HG03432 (cell line): ENCODE measurements at regions not wholly inside any gene's neighbourhood (a gene's known extent, or its start where the extent isn't known, plus 50 kb on each side); places are given as distances from the start of the nearest gene placed in this dataset.

Experiments
- ATAC-seq: cut with Tn5 transposase; IDR thresholded peaks from one replicate; pipeline ENCODE4 v1.9.1; 2021; ENCODE audit warnings: mild to moderate bottlenecking, moderate library complexity; ENCODE audit not compliant: unreplicated experiment

DNA sequence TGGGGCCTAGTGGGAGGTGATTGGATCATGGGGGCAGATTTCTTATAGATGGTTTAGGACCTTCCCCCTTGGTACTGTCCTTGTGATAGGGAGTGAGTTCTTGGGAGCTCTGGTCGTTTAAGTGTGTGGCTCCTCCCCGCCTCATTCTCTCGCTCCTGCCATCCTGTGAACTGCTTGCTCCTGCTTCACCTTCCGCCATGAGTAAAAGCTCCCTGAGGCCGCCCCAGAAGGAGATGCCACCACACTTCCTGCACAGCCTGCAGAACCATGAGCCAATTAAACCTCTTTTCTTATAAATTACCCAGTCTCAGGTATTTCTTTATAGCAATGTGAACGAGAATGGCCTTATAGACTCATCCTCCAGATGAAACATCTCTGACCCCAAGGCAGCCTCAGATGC lies 101.5 kb downstream of the KCNF1 start:
- ATAC-seq: no peak

GRCh38 chr2:11014026-11014425 lies 102.3 kb downstream of the KCNF1 start:
- no peak for ATAC-seq

GRCh38 chr2:11016735-11017388 lies 105.1 kb downstream of the KCNF1 start:
- ATAC-seq: no peak

DNA sequence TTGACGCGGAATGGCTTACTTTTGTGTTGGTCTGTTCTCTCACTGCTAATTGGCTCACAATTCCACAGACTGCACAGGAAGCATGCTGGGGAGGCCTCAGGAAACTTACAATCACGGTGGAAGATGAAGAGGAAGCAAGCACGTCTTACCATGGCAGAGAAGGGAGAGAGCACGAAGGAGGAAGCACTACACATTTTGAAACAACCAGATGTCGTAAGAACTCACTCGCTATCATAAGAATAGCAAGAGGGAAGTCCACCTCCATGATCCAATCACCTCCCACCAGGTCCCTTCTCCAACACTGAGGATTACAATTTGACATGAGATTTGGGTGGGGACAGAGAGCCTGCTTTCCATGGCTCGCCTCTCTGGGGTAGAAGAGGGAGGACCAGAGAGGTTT lies 106.2 kb downstream of the KCNF1 start:
- ATAC-seq: no peak

DNA sequence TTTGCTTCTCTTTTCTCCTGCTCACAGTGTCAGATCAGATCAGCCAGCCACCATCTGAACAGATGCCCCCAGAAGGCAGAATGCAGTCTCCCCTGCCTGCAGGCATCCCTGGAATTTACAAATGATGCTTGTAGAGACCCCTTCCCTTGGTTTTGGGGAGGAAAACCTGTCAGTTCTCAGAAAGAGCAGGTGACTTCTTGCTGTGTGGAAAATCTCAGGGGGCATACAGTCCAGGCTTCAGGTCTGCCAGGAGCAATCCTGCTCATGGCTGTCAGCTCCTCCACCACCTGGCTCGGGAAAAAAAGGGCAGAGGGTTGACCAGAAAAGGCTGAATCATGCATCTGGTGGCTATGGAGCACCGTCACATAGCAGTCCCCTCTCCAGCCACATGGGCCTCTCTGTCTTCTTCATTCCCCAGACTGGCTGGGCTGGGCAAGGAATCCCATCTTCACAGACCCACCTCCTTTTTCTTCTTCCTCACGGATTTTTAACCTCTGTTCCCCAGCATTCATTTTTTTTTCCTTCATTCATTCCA lies 107.0 kb downstream of the KCNF1 start:
- no peak for ATAC-seq

- no peak for ATAC-seq
Observed at GRCh38 chr2:11019614-11020013, 107.9 kb downstream of the KCNF1 start.

GRCh38 chr2:11022064-11022463 lies 110.3 kb downstream of the KCNF1 start:
- ATAC-seq: no peak

- ATAC-seq: no peak
Observed at GRCh38 chr2:11022591-11023273, 111.0 kb downstream of the KCNF1 start.

- no peak for ATAC-seq
Observed at GRCh38 chr2:11023326-11024258, 111.9 kb downstream of the KCNF1 start.

DNA sequence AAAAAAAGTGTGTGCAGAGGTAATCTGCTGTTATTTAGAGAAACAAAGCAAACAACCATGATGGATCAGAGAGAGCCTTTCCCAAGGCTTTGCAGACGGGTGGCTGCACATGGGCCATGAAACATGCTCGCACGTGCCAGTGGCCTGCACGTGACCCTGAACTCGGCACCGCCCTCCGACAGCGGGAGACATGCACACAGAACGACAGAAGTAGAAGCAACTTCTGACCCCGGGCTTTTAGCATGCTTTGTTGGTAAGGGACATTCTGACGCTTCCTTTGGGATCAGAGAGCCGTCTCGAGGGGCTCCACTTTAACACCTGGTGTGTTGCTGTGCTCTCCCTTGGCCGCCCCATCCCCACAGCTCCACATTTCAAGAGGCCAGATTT lies 112.5 kb downstream of the KCNF1 start:
- no peak for ATAC-seq

- no peak for ATAC-seq
Observed at GRCh38 chr2:11024687-11025086, 113.0 kb downstream of the KCNF1 start.

- ATAC-seq: no peak
Observed at GRCh38 chr2:11026286-11026921, 114.7 kb downstream of the KCNF1 start.

DNA sequence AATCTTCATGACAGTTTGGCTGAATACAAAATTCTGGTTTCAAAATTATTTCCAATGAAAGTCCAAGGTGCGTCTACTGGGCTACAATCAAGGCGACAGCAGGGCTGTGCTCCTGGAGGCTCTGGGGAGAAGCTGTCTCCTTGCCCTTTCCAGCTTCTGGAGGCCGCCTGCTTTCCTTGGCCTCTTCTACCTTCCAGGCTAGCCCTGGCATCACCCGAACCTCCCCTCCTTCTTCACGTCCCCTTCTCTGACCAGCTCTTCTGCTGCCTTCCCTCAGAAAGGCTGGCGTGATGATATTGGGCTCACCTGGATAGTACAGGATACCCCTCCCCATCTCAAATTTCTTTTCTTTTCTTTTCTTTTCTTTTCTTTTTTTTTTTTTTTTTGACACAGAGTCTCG lies 115.5 kb downstream of the KCNF1 start:
- no peak for ATAC-seq

- no peak for ATAC-seq
Observed at GRCh38 chr2:11028407-11028916, 116.7 kb downstream of the KCNF1 start.

- no peak for ATAC-seq
Observed at GRCh38 chr2:11029136-11029535, 117.4 kb downstream of the KCNF1 start.

GRCh38 chr2:11030036-11030435 lies 118.3 kb downstream of the KCNF1 start:
- ATAC-seq: no peak

- ATAC-seq: no peak
Observed at GRCh38 chr2:11030909-11031308, 119.2 kb downstream of the KCNF1 start.

- no peak for ATAC-seq
Observed at GRCh38 chr2:11031876-11032275, 120.1 kb downstream of the KCNF1 start.

- ATAC-seq: no peak
Observed at GRCh38 chr2:11032396-11032795, 120.7 kb downstream of the KCNF1 start.

- ATAC-seq: no peak
Observed at GRCh38 chr2:11033114-11033513, 121.4 kb downstream of the KCNF1 start.

DNA sequence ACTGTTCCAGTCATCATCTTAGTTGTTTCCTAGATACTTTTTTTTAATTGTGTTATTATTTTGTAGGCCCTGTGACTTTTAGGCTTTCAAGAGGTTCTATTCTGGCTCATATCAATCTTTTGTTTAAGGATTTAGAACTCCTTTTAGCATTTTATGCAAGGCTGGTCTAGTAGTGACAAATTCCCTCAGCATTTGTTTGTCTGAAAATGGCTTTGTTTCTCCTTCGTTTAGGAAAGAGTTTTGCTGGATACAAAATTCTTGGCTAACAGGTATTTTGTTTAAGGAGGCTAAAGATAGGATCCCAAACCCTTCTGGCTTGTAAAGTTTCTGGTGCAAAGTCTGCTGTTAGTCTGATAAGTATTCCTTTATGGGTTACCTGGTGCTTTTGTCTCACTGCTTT lies 116.6 kb upstream of the SLC66A3 start:
- no peak for ATAC-seq
